ENCODE measurements at regions not wholly inside any gene's neighbourhood (a gene's known extent, or its start where the extent isn't known, plus 50 kb on each side); places are given as distances from the start of the nearest gene placed in this dataset.

GRCh38 chr4:160562661-160563060, 1459.8 kb downstream of the RAPGEF2 start:
- TF ChIP-seq CTCF (IDR thresholded peaks at IDR 0.05): no peak
- no peak for TF ChIP-seq POLR2A (IDR thresholded peaks at IDR 0.05)
